PC-9 (cell line): ENCODE measurements at regions not wholly inside any gene's neighbourhood (a gene's known extent, or its start where the extent isn't known, plus 50 kb on each side); places are given as distances from the start of the nearest gene placed in this dataset.

Source experiments
- CTCF ChIP-seq: fragments of 200-600 bp; sonication (generic); conservative IDR thresholded peaks from 2 replicates; pipeline ENCODE4 v1.6.1; 2017; ENCODE audit warnings: mixed run types, antibody characterized with exemption, mild to moderate bottlenecking, moderate library complexity
- EZH2 ChIP-seq: fragments of 200-600 bp; sonication (generic); IDR thresholded peaks from 2 replicates; pipeline ENCODE4 v1.8.0; 2017; ENCODE audit warnings: antibody characterized with exemption, low read depth

DNA sequence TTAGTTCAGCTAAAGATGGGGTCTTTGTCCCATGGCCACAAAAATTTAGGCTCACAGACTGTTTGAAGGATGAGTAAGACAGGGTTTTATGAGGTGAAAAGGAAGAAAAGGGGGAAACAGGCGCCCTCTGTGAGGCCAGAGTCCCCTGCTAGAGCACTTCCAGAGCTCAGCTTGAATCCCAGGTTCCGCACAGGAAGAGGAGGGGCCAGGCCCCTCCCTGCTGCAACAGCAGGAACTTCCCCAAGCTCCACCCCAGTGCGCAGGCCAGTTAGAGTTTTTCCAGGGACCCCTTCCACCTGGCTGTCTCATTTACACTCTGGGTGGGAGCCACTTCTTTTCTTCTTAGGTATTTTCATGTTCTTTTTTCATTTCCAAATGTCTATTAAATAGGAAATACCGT lies 480.8 kb downstream of the PSAT1 start:
- TF ChIP-seq CTCF (no peak), EZH2 (no peak)
